ENCODE measurements at regions not wholly inside any gene's neighbourhood (a gene's known extent, or its start where the extent isn't known, plus 50 kb on each side); places are given as distances from the start of the nearest gene placed in this dataset.
"Not testable (repeated sequence)": the region's sequence is repeated elsewhere in the genome, so short reads cannot be mapped to it uniquely, and the experiment has no call there.

- H3K27ac ChIP-seq (ENCODE audit: low read depth, low read length, poor library complexity, severe bottlenecking); H2AFZ ChIP-seq (ENCODE audit: low read length); H3K4me2 ChIP-seq (ENCODE audit: low read length); H3K9ac ChIP-seq (ENCODE audit: low read length); H3K9me2 ChIP-seq (ENCODE audit: low read depth, low read length); H3K36me3 ChIP-seq (ENCODE audit: insufficient read depth, low read length); H3K4me3 ChIP-seq (ENCODE audit: low read depth, low read length, poor library complexity, severe bottlenecking); H3K79me2 ChIP-seq (ENCODE audit: insufficient read depth, low read length); H4K20me1 ChIP-seq (ENCODE audit: insufficient read depth, low read length); H3K9me3 ChIP-seq (ENCODE audit: low read length); H3F3A ChIP-seq (ENCODE audit: insufficient read depth, low read length); H3K4me1 ChIP-seq (ENCODE audit: insufficient read depth, low read length, severe bottlenecking); H3K27me3 ChIP-seq (ENCODE audit: insufficient read depth, low read length): not testable (repeated sequence)
Observed at GRCh38 chr21:13935396-13936032, 275.2 kb downstream of the LIPI start.

GRCh38 chr21:13934887-13935342 lies 275.8 kb downstream of the LIPI start:
- H3K27ac ChIP-seq (ENCODE audit: low read depth, low read length, poor library complexity, severe bottlenecking); H3K36me3 ChIP-seq (ENCODE audit: insufficient read depth, low read length); H2AFZ ChIP-seq (ENCODE audit: low read length); H3K4me1 ChIP-seq (ENCODE audit: insufficient read depth, low read length, severe bottlenecking); H3K9ac ChIP-seq (ENCODE audit: low read length); H3K79me2 ChIP-seq (ENCODE audit: insufficient read depth, low read length); H3K27me3 ChIP-seq (ENCODE audit: insufficient read depth, low read length); H3K9me3 ChIP-seq (ENCODE audit: low read length); H4K20me1 ChIP-seq (ENCODE audit: insufficient read depth, low read length); H3F3A ChIP-seq (ENCODE audit: insufficient read depth, low read length); H3K4me3 ChIP-seq (ENCODE audit: low read depth, low read length, poor library complexity, severe bottlenecking); H3K9me2 ChIP-seq (ENCODE audit: low read depth, low read length); H3K4me2 ChIP-seq (ENCODE audit: low read length): not testable (repeated sequence)

- not testable (repeated sequence) for H3K4me2 ChIP-seq (ENCODE audit: low read length); H2AFZ ChIP-seq (ENCODE audit: low read length); H3K9me2 ChIP-seq (ENCODE audit: low read depth, low read length); H3F3A ChIP-seq (ENCODE audit: insufficient read depth, low read length); H3K36me3 ChIP-seq (ENCODE audit: insufficient read depth, low read length); H3K9ac ChIP-seq (ENCODE audit: low read length); H3K9me3 ChIP-seq (ENCODE audit: low read length); H3K79me2 ChIP-seq (ENCODE audit: insufficient read depth, low read length); H3K4me3 ChIP-seq (ENCODE audit: low read depth, low read length, poor library complexity, severe bottlenecking); H4K20me1 ChIP-seq (ENCODE audit: insufficient read depth, low read length); H3K27ac ChIP-seq (ENCODE audit: low read depth, low read length, poor library complexity, severe bottlenecking); H3K4me1 ChIP-seq (ENCODE audit: insufficient read depth, low read length, severe bottlenecking); H3K27me3 ChIP-seq (ENCODE audit: insufficient read depth, low read length)
Observed at GRCh38 chr21:13923175-13923574, 287.6 kb downstream of the LIPI start.

- H3K27me3 ChIP-seq (ENCODE audit: insufficient read depth, low read length); H3K4me3 ChIP-seq (ENCODE audit: low read depth, low read length, poor library complexity, severe bottlenecking); H3K9me3 ChIP-seq (ENCODE audit: low read length); H3K9ac ChIP-seq (ENCODE audit: low read length); H3K4me1 ChIP-seq (ENCODE audit: insufficient read depth, low read length, severe bottlenecking); H3K4me2 ChIP-seq (ENCODE audit: low read length); H3K9me2 ChIP-seq (ENCODE audit: low read depth, low read length); H3F3A ChIP-seq (ENCODE audit: insufficient read depth, low read length); H3K79me2 ChIP-seq (ENCODE audit: insufficient read depth, low read length); H4K20me1 ChIP-seq (ENCODE audit: insufficient read depth, low read length); H3K36me3 ChIP-seq (ENCODE audit: insufficient read depth, low read length); H2AFZ ChIP-seq (ENCODE audit: low read length); H3K27ac ChIP-seq (ENCODE audit: low read depth, low read length, poor library complexity, severe bottlenecking): not testable (repeated sequence)
Observed at GRCh38 chr21:13921455-13921854, 289.3 kb downstream of the LIPI start.

GRCh38 chr21:13907385-13907784 lies 297.8 kb downstream of the POTED start:
- not testable (repeated sequence) for H3K27me3 ChIP-seq (ENCODE audit: insufficient read depth, low read length); H3K9ac ChIP-seq (ENCODE audit: low read length); H3F3A ChIP-seq (ENCODE audit: insufficient read depth, low read length); H3K4me2 ChIP-seq (ENCODE audit: low read length); H3K4me1 ChIP-seq (ENCODE audit: insufficient read depth, low read length, severe bottlenecking); H4K20me1 ChIP-seq (ENCODE audit: insufficient read depth, low read length); H3K36me3 ChIP-seq (ENCODE audit: insufficient read depth, low read length); H3K27ac ChIP-seq (ENCODE audit: low read depth, low read length, poor library complexity, severe bottlenecking); H3K9me2 ChIP-seq (ENCODE audit: low read depth, low read length); H3K9me3 ChIP-seq (ENCODE audit: low read length); H3K4me3 ChIP-seq (ENCODE audit: low read depth, low read length, poor library complexity, severe bottlenecking); H3K79me2 ChIP-seq (ENCODE audit: insufficient read depth, low read length); H2AFZ ChIP-seq (ENCODE audit: low read length)

- H3F3A ChIP-seq (ENCODE audit: insufficient read depth, low read length); H3K4me1 ChIP-seq (ENCODE audit: insufficient read depth, low read length, severe bottlenecking); H3K9ac ChIP-seq (ENCODE audit: low read length); H3K79me2 ChIP-seq (ENCODE audit: insufficient read depth, low read length); H3K4me2 ChIP-seq (ENCODE audit: low read length); H3K9me2 ChIP-seq (ENCODE audit: low read depth, low read length); H2AFZ ChIP-seq (ENCODE audit: low read length); H3K9me3 ChIP-seq (ENCODE audit: low read length); H3K4me3 ChIP-seq (ENCODE audit: low read depth, low read length, poor library complexity, severe bottlenecking); H4K20me1 ChIP-seq (ENCODE audit: insufficient read depth, low read length); H3K36me3 ChIP-seq (ENCODE audit: insufficient read depth, low read length); H3K27me3 ChIP-seq (ENCODE audit: insufficient read depth, low read length); H3K27ac ChIP-seq (ENCODE audit: low read depth, low read length, poor library complexity, severe bottlenecking): not testable (repeated sequence)
Observed at GRCh38 chr21:13896596-13897247, 287.1 kb downstream of the POTED start.

- not testable (repeated sequence) for H3K9me2 ChIP-seq (ENCODE audit: low read depth, low read length); H3F3A ChIP-seq (ENCODE audit: insufficient read depth, low read length); H3K4me3 ChIP-seq (ENCODE audit: low read depth, low read length, poor library complexity, severe bottlenecking); H3K36me3 ChIP-seq (ENCODE audit: insufficient read depth, low read length); H2AFZ ChIP-seq (ENCODE audit: low read length); H3K79me2 ChIP-seq (ENCODE audit: insufficient read depth, low read length); H3K4me1 ChIP-seq (ENCODE audit: insufficient read depth, low read length, severe bottlenecking); H3K9me3 ChIP-seq (ENCODE audit: low read length); H3K9ac ChIP-seq (ENCODE audit: low read length); H3K27me3 ChIP-seq (ENCODE audit: insufficient read depth, low read length); H4K20me1 ChIP-seq (ENCODE audit: insufficient read depth, low read length); H3K27ac ChIP-seq (ENCODE audit: low read depth, low read length, poor library complexity, severe bottlenecking); H3K4me2 ChIP-seq (ENCODE audit: low read length)
Observed at GRCh38 chr21:13893617-13894016, 284.0 kb downstream of the POTED start.

GRCh38 chr21:13893025-13893424 lies 283.4 kb downstream of the POTED start:
- not testable (repeated sequence) for H3K4me1 ChIP-seq (ENCODE audit: insufficient read depth, low read length, severe bottlenecking); H3K9ac ChIP-seq (ENCODE audit: low read length); H3K9me3 ChIP-seq (ENCODE audit: low read length); H3K4me2 ChIP-seq (ENCODE audit: low read length); H3K27ac ChIP-seq (ENCODE audit: low read depth, low read length, poor library complexity, severe bottlenecking); H3K36me3 ChIP-seq (ENCODE audit: insufficient read depth, low read length); H3K4me3 ChIP-seq (ENCODE audit: low read depth, low read length, poor library complexity, severe bottlenecking); H3K27me3 ChIP-seq (ENCODE audit: insufficient read depth, low read length); H3K9me2 ChIP-seq (ENCODE audit: low read depth, low read length); H2AFZ ChIP-seq (ENCODE audit: low read length); H4K20me1 ChIP-seq (ENCODE audit: insufficient read depth, low read length); H3F3A ChIP-seq (ENCODE audit: insufficient read depth, low read length); H3K79me2 ChIP-seq (ENCODE audit: insufficient read depth, low read length)

All from OCI-LY1 (cell line).